GM23338 (cell line): ENCODE measurements at regions not wholly inside any gene's neighbourhood (a gene's known extent, or its start where the extent isn't known, plus 50 kb on each side); places are given as distances from the start of the nearest gene placed in this dataset.

Experiments
- ATAC-seq: fragments of 200-7000 bp; cut with Tn5 transposase; 3 replicates; pipeline ENCODE4 v1.9.1; 2020
- DNase-seq: peaks from one replicate; pipeline ENCODE4 v3.0.0-alpha.2; 2015; ENCODE audit warnings: low spot score
- H2AFZ ChIP-seq: fragments of 200-600 bp; sonication (generic); 2 replicates; pipeline ENCODE4 v1.8.0; 2016; ENCODE audit warnings: antibody characterized with exemption, mild to moderate bottlenecking, moderate library complexity
- H3F3A ChIP-seq: fragments of 200-600 bp; sonication (generic); replicated peaks from 2 replicates; pipeline ENCODE4 v1.8.0; 2017; ENCODE audit warnings: antibody characterized with exemption, mixed run types, low read depth
- H3K27ac ChIP-seq: fragments of 200-600 bp; sonication (generic); 2 replicates; pipeline ENCODE4 v1.6.1; 2016; ENCODE audit warnings: low read depth
- H3K27me3 ChIP-seq: fragments of 200-600 bp; sonication (generic); 2 replicates; pipeline ENCODE4 v1.8.0; 2016; ENCODE audit warnings: mild to moderate bottlenecking, mixed run types, moderate library complexity; ENCODE audit not compliant: insufficient read depth
- H3K36me3 ChIP-seq: fragments of 200-600 bp; sonication (generic); 2 replicates; pipeline ENCODE4 v1.8.0; 2016; ENCODE audit warnings: mild to moderate bottlenecking; ENCODE audit not compliant: insufficient read depth
- H3K4me1 ChIP-seq: fragments of 200-600 bp; sonication (generic); 2 replicates; pipeline ENCODE4 v1.8.0; 2016; ENCODE audit warnings: mild to moderate bottlenecking, moderate library complexity; ENCODE audit not compliant: insufficient read depth
- H3K4me2 ChIP-seq: fragments of 200-600 bp; sonication (generic); 2 replicates; pipeline ENCODE4 v1.7.1; 2017; ENCODE audit warnings: mixed run types
- H3K4me3 ChIP-seq: fragments of 200-600 bp; sonication (generic); 2 replicates; pipeline ENCODE4 v1.6.1; 2016; ENCODE audit warnings: mixed run types
- H3K79me2 ChIP-seq: fragments of 200-600 bp; sonication (generic); replicated peaks from 2 replicates; pipeline ENCODE4 v1.8.0; 2017; ENCODE audit warnings: mild to moderate bottlenecking; ENCODE audit not compliant: insufficient read depth
- H3K9me2 ChIP-seq: fragments of 200-600 bp; sonication (generic); 2 replicates; pipeline ENCODE4 v1.8.0; 2017; ENCODE audit not compliant: insufficient read depth
- H4K20me1 ChIP-seq: fragments of 200-600 bp; sonication (generic); replicated peaks from 2 replicates; pipeline ENCODE4 v1.8.0; 2017; ENCODE audit warnings: mild to moderate bottlenecking; ENCODE audit not compliant: insufficient read depth
- H3K27ac Mint-ChIP-seq: 2 replicates; pipeline ENCODE4 v1.8.0; 2020; ENCODE audit warnings: inconsistent platforms, mild to moderate bottlenecking, moderate library complexity, mixed read lengths
- H3K27me3 Mint-ChIP-seq: 3 replicates; pipeline ENCODE4 v1.8.0; 2022; ENCODE audit warnings: low read depth, mild to moderate bottlenecking, moderate library complexity, mixed read lengths, inconsistent platforms; ENCODE audit not compliant: insufficient read depth, poor library complexity
- H3K36me3 Mint-ChIP-seq: 3 replicates; pipeline ENCODE4 v1.8.0; 2021; ENCODE audit warnings: low read depth, mild to moderate bottlenecking, inconsistent platforms, moderate library complexity, mixed read lengths
- H3K4me1 Mint-ChIP-seq: 3 replicates; pipeline ENCODE4 v1.8.0; 2020; ENCODE audit warnings: mild to moderate bottlenecking, inconsistent platforms, mixed read lengths
- H3K4me3 Mint-ChIP-seq: 3 replicates; pipeline ENCODE4 v1.8.0; 2021; ENCODE audit warnings: moderate library complexity, mild to moderate bottlenecking, inconsistent platforms, mixed read lengths
- H3K9me3 Mint-ChIP-seq: 3 replicates; pipeline ENCODE4 v1.8.0; 2020; ENCODE audit warnings: moderate library complexity, mild to moderate bottlenecking, inconsistent platforms, mixed read lengths
- CREB1 ChIP-seq: fragments of 250-450 bp; sonication (Bioruptor Pico); IDR thresholded peaks from 2 replicates; pipeline ENCODE4 v1.5.0; 2020; ENCODE audit warnings: low read depth, mild to moderate bottlenecking, moderate library complexity
- EZH2phosphoT487 ChIP-seq: fragments of 200-600 bp; sonication (generic); IDR thresholded peaks from one replicate; pipeline ENCODE4 v1.8.1; 2018; ENCODE audit warnings: antibody characterized with exemption; ENCODE audit not compliant: unreplicated experiment
- JUNB ChIP-seq: IDR thresholded peaks from one replicate; pipeline ENCODE4 v1.6.1; 2016; ENCODE audit warnings: antibody characterized with exemption; ENCODE audit not compliant: unreplicated experiment
- NANOG ChIP-seq: IDR thresholded peaks from 2 replicates; pipeline ENCODE4 v1.6.1; 2016; ENCODE audit warnings: antibody characterized with exemption, borderline replicate concordance
- ZNF114 ChIP-seq: fragments of 250-450 bp; sonication (Bioruptor Pico); IDR thresholded peaks from 2 replicates; pipeline ENCODE4 v1.5.0; 2020; ENCODE audit warnings: mild to moderate bottlenecking, moderate library complexity
- ZNF331 ChIP-seq: fragments of 250-450 bp; sonication (Bioruptor Pico); IDR thresholded peaks from 2 replicates; pipeline ENCODE4 v1.5.0; 2020; ENCODE audit warnings: low read depth, mild to moderate bottlenecking, moderate library complexity
- TF ChIP-seq, protein P1 (sequence below): IDR thresholded peaks from 2 replicates; pipeline ENCODE4 v1.6.1; 2016; ENCODE audit warnings: antibody characterized with exemption
- TF ChIP-seq, protein P2 (sequence below): fragments of 250-450 bp; sonication (Bioruptor Pico); IDR thresholded peaks from 2 replicates; pipeline ENCODE4 v1.5.0; 2020; ENCODE audit warnings: mild to moderate bottlenecking, moderate library complexity

DNA sequence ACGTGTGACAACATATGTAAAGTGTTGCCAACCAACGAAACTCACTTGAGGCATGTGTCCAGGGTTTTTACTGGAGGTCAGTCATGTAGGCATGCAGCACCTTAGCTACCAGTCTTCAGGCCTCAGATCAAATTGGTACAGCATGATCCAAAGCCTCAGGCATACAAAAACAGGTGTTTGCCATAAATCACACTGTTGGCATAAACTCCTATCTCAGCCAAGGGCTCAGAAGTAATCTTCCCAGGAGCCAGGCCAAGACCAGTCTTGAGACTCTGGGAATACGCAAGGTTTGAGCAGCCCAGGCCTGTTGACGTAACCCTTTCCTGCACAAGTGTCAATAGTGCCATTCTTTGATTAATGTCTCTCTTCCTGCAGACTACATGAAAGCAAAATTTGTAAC, 163.5 kb downstream of the PRL start:
- Mint-ChIP-seq H3K27me3 (no peaks in the 10 kb centered on the region), H3K36me3 (peaks cover 35% of the 10 kb centered on the region), H3K4me3 (no peak overlapping the region), H3K4me1 (peaks cover 23% of the 10 kb centered on the region), H3K9me3 (0 out of 3 replicates have a peak, but pooled peaks cover 4% of the 10 kb centered on the region), H3K27ac (no peak overlapping the region)
- Histone ChIP-seq H3K27me3 (no peaks in the 10 kb centered on the region), H4K20me1 (no peaks in the 10 kb centered on the region), H3K9me2 (no peaks in the 10 kb centered on the region; the same call in 1 of the 2 replicates), H3K4me1 (peaks cover 22% of the 10 kb centered on the region), H3K36me3 (peaks cover 4% of the 10 kb centered on the region; the same call in 1 of the 2 replicates), H3K4me2 (no peak overlapping the region), H3K27ac (no peak overlapping the region), H3K4me3 (no peak overlapping the region), H2AFZ (no peak overlapping the region), H3F3A (no peaks in the 10 kb centered on the region), H3K79me2 (no peaks in the 10 kb centered on the region)
- ATAC-seq (no peak), DNase-seq (no peak)
- no peak for TF ChIP-seq EZH2phosphoT487
- TF ChIP-seq, protein P1, sequence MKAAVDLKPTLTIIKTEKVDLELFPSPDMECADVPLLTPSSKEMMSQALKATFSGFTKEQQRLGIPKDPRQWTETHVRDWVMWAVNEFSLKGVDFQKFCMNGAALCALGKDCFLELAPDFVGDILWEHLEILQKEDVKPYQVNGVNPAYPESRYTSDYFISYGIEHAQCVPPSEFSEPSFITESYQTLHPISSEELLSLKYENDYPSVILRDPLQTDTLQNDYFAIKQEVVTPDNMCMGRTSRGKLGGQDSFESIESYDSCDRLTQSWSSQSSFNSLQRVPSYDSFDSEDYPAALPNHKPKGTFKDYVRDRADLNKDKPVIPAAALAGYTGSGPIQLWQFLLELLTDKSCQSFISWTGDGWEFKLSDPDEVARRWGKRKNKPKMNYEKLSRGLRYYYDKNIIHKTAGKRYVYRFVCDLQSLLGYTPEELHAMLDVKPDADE: no peak

DNA sequence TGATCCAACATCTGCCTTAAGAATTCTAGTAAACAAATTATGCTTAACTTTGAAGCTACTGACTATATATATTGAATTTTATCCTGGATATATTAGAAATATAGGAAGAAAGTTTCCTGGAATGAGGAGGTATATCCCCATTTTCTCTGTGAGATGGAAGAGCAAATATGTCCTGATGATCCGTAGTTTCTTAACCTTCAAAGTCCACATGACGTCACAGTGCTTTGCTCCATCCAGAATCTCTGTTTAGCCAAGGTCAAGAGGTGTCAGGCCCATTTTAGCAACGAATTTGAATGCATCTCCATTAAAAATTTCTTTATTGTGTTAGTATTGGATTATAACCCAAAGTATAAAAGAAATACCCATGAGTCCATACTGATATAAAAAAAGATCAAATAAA, 162.5 kb downstream of the PRL start:
- Histone ChIP-seq H4K20me1 (no peaks in the 10 kb centered on the region), H2AFZ (no peak overlapping the region), H3K4me1 (peaks cover 15% of the 10 kb centered on the region), H3K27ac (no peak overlapping the region), H3F3A (no peaks in the 10 kb centered on the region), H3K9me2 (no peaks in the 10 kb centered on the region; the same call in 1 of the 2 replicates), H3K4me3 (no peak overlapping the region), H3K4me2 (no peak overlapping the region), H3K27me3 (no peaks in the 10 kb centered on the region), H3K79me2 (no peaks in the 10 kb centered on the region), H3K36me3 (peaks cover 4% of the 10 kb centered on the region; the same call in 1 of the 2 replicates)
- H3K9me3 Mint-ChIP-seq: 0 out of 3 replicates have a peak, but pooled peaks cover 4% of the 10 kb centered on the region
- no peaks in the 10 kb centered on the region for H3K27me3 Mint-ChIP-seq
- H3K4me3 Mint-ChIP-seq: no peak overlapping the region
- no peak for TF ChIP-seq CREB1 (CRISPR knock-in tag)
- H3K27ac Mint-ChIP-seq: no peak overlapping the region
- H3K36me3 Mint-ChIP-seq: peaks cover 33% of the 10 kb centered on the region
- peaks cover 17% of the 10 kb centered on the region for H3K4me1 Mint-ChIP-seq
- no peak for DNase-seq
- no peak for ATAC-seq

DNA sequence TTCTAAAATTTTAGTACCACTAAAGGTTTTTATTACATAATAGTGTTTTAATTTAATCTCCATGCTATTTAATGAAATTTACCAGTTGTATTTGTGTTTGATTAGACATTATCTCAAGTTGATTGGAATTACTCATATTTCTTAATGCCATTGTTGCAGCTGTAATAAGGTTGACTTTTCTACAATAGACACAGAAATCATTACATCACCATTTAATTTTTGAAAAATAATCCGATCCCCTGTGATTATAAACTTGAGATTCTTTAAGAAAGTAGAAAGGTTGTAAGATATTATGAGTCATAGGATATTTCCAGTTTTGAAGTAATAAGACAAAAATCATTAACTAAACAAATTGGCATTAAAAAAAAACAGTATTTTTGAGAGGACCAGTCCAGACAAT, 161.4 kb downstream of the PRL start:
- Mint-ChIP-seq H3K4me1 (peaks cover 10% of the 10 kb centered on the region), H3K27me3 (no peaks in the 10 kb centered on the region), H3K9me3 (0 out of 3 replicates have a peak, but pooled peaks cover 4% of the 10 kb centered on the region), H3K27ac (no peak overlapping the region), H3K4me3 (no peak overlapping the region), H3K36me3 (peaks cover 33% of the 10 kb centered on the region)
- Histone ChIP-seq H3K36me3 (peaks cover 4% of the 10 kb centered on the region; the same call in 1 of the 2 replicates), H3K4me2 (no peak overlapping the region), H3F3A (no peaks in the 10 kb centered on the region), H4K20me1 (no peaks in the 10 kb centered on the region), H3K27ac (no peak overlapping the region), H3K4me3 (no peak overlapping the region), H3K9me2 (no peaks in the 10 kb centered on the region; the same call in 1 of the 2 replicates), H3K79me2 (no peaks in the 10 kb centered on the region), H2AFZ (no peak overlapping the region), H3K27me3 (no peaks in the 10 kb centered on the region), H3K4me1 (0 out of 2 replicates have a peak, but pooled peaks cover 4% of the 10 kb centered on the region)
- DNase-seq (no peak), ATAC-seq (no peak)
- TF ChIP-seq NANOG: no peak
- TF ChIP-seq, protein P2, sequence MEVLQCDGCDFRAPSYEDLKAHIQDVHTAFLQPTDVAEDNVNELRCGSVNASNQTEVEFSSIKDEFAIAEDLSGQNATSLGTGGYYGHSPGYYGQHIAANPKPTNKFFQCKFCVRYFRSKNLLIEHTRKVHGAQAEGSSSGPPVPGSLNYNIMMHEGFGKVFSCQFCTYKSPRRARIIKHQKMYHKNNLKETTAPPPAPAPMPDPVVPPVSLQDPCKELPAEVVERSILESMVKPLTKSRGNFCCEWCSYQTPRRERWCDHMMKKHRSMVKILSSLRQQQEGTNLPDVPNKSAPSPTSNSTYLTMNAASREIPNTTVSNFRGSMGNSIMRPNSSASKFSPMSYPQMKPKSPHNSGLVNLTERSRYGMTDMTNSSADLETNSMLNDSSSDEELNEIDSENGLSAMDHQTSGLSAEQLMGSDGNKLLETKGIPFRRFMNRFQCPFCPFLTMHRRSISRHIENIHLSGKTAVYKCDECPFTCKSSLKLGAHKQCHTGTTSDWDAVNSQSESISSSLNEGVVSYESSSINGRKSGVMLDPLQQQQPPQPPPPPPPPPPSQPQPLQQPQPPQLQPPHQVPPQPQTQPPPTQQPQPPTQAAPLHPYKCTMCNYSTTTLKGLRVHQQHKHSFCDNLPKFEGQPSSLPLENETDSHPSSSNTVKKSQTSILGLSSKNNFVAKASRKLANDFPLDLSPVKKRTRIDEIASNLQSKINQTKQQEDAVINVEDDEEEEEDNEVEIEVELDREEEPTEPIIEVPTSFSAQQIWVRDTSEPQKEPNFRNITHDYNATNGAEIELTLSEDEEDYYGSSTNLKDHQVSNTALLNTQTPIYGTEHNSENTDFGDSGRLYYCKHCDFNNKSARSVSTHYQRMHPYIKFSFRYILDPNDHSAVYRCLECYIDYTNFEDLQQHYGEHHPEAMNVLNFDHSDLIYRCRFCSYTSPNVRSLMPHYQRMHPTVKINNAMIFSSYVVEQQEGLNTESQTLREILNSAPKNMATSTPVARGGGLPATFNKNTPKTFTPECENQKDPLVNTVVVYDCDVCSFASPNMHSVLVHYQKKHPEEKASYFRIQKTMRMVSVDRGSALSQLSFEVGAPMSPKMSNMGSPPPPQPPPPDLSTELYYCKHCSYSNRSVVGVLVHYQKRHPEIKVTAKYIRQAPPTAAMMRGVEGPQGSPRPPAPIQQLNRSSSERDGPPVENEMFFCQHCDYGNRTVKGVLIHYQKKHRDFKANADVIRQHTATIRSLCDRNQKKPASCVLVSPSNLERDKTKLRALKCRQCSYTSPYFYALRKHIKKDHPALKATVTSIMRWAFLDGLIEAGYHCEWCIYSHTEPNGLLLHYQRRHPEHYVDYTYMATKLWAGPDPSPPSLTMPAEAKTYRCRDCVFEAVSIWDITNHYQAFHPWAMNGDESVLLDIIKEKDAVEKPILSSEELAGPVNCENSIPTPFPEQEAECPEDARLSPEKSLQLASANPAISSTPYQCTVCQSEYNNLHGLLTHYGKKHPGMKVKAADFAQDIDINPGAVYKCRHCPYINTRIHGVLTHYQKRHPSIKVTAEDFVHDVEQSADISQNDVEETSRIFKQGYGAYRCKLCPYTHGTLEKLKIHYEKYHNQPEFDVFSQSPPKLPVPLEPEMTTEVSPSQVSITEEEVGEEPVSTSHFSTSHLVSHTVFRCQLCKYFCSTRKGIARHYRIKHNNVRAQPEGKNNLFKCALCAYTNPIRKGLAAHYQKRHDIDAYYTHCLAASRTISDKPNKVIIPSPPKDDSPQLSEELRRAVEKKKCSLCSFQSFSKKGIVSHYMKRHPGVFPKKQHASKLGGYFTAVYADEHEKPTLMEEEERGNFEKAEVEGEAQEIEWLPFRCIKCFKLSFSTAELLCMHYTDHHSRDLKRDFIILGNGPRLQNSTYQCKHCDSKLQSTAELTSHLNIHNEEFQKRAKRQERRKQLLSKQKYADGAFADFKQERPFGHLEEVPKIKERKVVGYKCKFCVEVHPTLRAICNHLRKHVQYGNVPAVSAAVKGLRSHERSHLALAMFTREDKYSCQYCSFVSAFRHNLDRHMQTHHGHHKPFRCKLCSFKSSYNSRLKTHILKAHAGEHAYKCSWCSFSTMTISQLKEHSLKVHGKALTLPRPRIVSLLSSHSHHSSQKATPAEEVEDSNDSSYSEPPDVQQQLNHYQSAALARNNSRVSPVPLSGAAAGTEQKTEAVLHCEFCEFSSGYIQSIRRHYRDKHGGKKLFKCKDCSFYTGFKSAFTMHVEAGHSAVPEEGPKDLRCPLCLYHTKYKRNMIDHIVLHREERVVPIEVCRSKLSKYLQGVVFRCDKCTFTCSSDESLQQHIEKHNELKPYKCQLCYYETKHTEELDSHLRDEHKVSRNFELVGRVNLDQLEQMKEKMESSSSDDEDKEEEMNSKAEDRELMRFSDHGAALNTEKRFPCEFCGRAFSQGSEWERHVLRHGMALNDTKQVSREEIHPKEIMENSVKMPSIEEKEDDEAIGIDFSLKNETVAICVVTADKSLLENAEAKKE (CRISPR knock-in tag): no peak
- TF ChIP-seq ZNF331 (CRISPR knock-in tag): no peak
- TF ChIP-seq ZNF114 (CRISPR knock-in tag): no peak
- TF ChIP-seq JUNB: no peak
- TF ChIP-seq, protein P1: no peak
